ENCODE measurements at regions not wholly inside any gene's neighbourhood (a gene's known extent, or its start where the extent isn't known, plus 50 kb on each side); places are given as distances from the start of the nearest gene placed in this dataset.

DNA sequence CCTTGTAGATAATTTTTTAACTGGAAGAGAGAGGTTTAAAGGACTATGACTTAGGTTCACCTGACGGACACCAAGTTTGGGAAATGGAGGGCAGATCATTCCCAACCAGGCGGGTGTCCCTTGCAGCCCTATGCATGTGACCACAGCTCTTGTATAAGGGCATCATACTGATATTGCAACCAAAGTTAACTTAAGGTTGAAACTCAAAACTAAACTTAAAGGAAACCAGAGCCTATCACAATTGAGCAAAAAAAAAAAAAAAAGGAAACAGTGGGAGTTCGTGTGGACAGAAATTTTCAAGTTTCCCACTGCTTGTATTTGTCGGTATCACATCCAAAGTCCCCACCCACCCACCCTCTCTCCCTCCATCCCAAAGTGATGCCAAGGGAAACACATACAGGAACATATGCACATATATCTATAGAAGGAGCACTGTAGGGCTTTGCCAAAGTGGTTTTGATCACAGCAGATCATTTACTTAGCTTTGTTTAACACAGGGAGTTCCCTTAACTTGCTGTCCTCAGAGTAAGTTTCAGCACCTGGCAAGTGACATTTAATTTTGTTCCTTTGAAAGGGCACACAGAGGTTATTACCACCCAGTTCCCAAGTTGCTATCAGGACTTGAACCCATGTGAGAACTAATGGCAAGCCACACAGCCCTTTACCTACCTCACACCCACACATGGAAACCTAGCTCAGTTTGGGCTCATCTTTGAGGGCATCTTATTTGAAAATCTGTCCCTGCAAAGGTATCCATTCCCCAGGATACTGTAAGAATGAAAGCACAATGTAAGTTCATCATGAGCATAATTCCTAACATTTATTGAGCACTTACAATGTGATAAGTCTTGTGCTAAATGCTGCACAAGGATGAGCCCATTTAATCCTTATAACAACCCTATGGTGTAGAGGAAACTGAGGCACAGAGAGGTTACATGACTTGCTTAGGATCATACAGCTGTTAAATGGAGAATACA is 204.5 kb upstream of the CMC1 start:
- Histone ChIP-seq H3K4me2 (replicated peaks; ENCODE audit: extremely low read depth, low read length, poor library complexity, severe bottlenecking) (no peak overlapping the region), H3K36me3 (replicated peaks in 1 of 2; ENCODE audit: control insufficient read depth in 1 of 2, insufficient read depth in 2 of 2, low read length in 2 of 2) (no peaks in the 10 kb centered on the region), H3K4me3 (replicated peaks in 1 of 3; ENCODE audit: low read depth in 2 of 3, low read length in 3 of 3) (no peak overlapping the region), H3K9ac (ENCODE audit: insufficient read depth, low read length, poor library complexity, severe bottlenecking) (no peak overlapping the region), H3K4me1 (ENCODE audit: control insufficient read depth in 1 of 2, insufficient read depth in 2 of 2, low read length in 2 of 2) (no peaks in the 10 kb centered on the region), H3K27ac (ENCODE audit: low read depth in 1 of 2, low read length in 2 of 2) (no peak overlapping the region), H3K27me3 (ENCODE audit: control insufficient read depth in 2 of 2, insufficient read depth in 2 of 2, low read length in 2 of 2) (no peaks in the 10 kb centered on the region), H3K79me2 (ENCODE audit: insufficient read depth, low read length) (no peaks in the 10 kb centered on the region), H3K9me3 (replicated peaks in 1 of 2; ENCODE audit: control insufficient read depth in 1 of 2, insufficient read depth in 1 of 2, low read length in 2 of 2) (peaks cover 11 to 22% of the 10 kb centered on the region in 2 donors), H2AFZ (ENCODE audit: insufficient read depth, low read depth, low read length, poor library complexity, severe bottlenecking) (no peak overlapping the region), H4K20me1 (ENCODE audit: insufficient read depth, low read length) (no peaks in the 10 kb centered on the region)
- WGBS (ENCODE audit: insufficient coverage): no CpG with 5 or more reads among the region's 4 CpGs
- Mint-ChIP-seq H3K4me1 (no peaks in the 10 kb centered on the region), H3K9me3 (peaks cover 0 to 10% (median 5%) of the 10 kb centered on the region in 7 donors), H3K27ac (no peak overlapping the region), H3K36me3 (no peaks in the 10 kb centered on the region), H3K4me3 (no peak overlapping the region), H3K27me3 (ENCODE audit: low read depth in 3 of 3) (peaks cover 0 to 3% (median 2%) of the 10 kb centered on the region in 3 donors)
- DNase-seq: no peak
- intact Hi-C loops (cut with micrococcal nuclease): no loop called here
- TF ChIP-seq, protein P1, sequence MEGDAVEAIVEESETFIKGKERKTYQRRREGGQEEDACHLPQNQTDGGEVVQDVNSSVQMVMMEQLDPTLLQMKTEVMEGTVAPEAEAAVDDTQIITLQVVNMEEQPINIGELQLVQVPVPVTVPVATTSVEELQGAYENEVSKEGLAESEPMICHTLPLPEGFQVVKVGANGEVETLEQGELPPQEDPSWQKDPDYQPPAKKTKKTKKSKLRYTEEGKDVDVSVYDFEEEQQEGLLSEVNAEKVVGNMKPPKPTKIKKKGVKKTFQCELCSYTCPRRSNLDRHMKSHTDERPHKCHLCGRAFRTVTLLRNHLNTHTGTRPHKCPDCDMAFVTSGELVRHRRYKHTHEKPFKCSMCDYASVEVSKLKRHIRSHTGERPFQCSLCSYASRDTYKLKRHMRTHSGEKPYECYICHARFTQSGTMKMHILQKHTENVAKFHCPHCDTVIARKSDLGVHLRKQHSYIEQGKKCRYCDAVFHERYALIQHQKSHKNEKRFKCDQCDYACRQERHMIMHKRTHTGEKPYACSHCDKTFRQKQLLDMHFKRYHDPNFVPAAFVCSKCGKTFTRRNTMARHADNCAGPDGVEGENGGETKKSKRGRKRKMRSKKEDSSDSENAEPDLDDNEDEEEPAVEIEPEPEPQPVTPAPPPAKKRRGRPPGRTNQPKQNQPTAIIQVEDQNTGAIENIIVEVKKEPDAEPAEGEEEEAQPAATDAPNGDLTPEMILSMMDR (IDR thresholded peaks at IDR 0.05): no peak

DNA sequence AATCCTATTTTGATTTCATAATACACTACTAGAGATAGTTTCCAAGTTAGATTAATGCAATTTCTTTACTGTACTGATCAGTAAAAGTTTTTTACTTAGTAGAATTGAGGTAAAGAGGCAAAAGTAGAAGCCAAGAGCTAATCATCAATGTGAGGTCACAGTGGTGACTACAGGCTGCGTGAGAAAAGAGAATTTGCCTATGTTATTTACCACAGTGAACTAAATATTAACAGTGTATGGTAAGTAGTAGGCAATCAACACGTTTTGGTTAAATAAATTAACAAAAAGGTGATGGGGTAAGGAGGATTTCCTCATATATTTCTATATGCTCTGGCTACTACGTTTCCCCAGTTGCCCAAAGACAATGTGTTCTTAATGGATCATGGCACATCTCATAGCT is 202.2 kb upstream of the CMC1 start:
- Histone ChIP-seq H3K4me3 (replicated peaks in 1 of 3; ENCODE audit: low read depth in 2 of 3, low read length in 3 of 3) (no peak overlapping the region), H3K4me1 (ENCODE audit: control insufficient read depth in 1 of 2, insufficient read depth in 2 of 2, low read length in 2 of 2) (no peaks in the 10 kb centered on the region), H3K27ac (ENCODE audit: low read depth in 1 of 2, low read length in 2 of 2) (no peak overlapping the region), H3K4me2 (replicated peaks; ENCODE audit: extremely low read depth, low read length, poor library complexity, severe bottlenecking) (no peak overlapping the region), H3K9ac (ENCODE audit: insufficient read depth, low read length, poor library complexity, severe bottlenecking) (no peak overlapping the region), H3K36me3 (replicated peaks in 1 of 2; ENCODE audit: control insufficient read depth in 1 of 2, insufficient read depth in 2 of 2, low read length in 2 of 2) (no peaks in the 10 kb centered on the region), H4K20me1 (ENCODE audit: insufficient read depth, low read length) (no peaks in the 10 kb centered on the region), H2AFZ (ENCODE audit: insufficient read depth, low read depth, low read length, poor library complexity, severe bottlenecking) (no peak overlapping the region), H3K79me2 (ENCODE audit: insufficient read depth, low read length) (no peaks in the 10 kb centered on the region), H3K27me3 (ENCODE audit: control insufficient read depth in 2 of 2, insufficient read depth in 2 of 2, low read length in 2 of 2) (no peaks in the 10 kb centered on the region), H3K9me3 (replicated peaks in 1 of 2; ENCODE audit: control insufficient read depth in 1 of 2, insufficient read depth in 1 of 2, low read length in 2 of 2) (peaks cover 0 to 3% of the 10 kb centered on the region in 2 donors)
- TF ChIP-seq, protein P1 (IDR thresholded peaks at IDR 0.05): no peak
- H3K36me3 Mint-ChIP-seq: no peaks in the 10 kb centered on the region
- intact Hi-C loops (cut with micrococcal nuclease): no loop called here
- DNase-seq: no peak
- H3K9me3 Mint-ChIP-seq: peaks cover 0 to 6% (median 0%) of the 10 kb centered on the region in 7 donors
- H3K4me3 Mint-ChIP-seq: no peak overlapping the region
- H3K27ac Mint-ChIP-seq: no peak overlapping the region
- WGBS (ENCODE audit: insufficient coverage): no CpG with 5 or more reads among the region's 3 CpGs
- no peaks in the 10 kb centered on the region for H3K4me1 Mint-ChIP-seq
- peaks cover 0 to 2% (median 0%) of the 10 kb centered on the region in 3 donors for H3K27me3 Mint-ChIP-seq (ENCODE audit: low read depth in 3 of 3)
